Keratinocyte (primary cell): ENCODE measurements at regions not wholly inside any gene's neighbourhood (a gene's known extent, or its start where the extent isn't known, plus 50 kb on each side); places are given as distances from the start of the nearest gene placed in this dataset.

Source experiments
- DNase-seq: peaks from one replicate; pipeline ENCODE4 v3.0.0-alpha.2; 2011; ENCODE audit warnings: low read depth, missing footprints, low spot score
- FAIRE-seq: peaks from 2 replicates; lab custom pipeline; 2011; peaks lifted over from hg19 to GRCh38; lab: Jason Lieb, UNC
- H2AFZ ChIP-seq: 2 replicates; pipeline ENCODE4 v1.6.0; 2012; ENCODE audit warnings: low read length, control low read depth, inconsistent platforms; ENCODE audit not compliant: control insufficient read depth
- H3K27ac ChIP-seq: 2 replicates; pipeline ENCODE4 v1.5.1; 2011; ENCODE audit warnings: low read length; ENCODE audit not compliant: control insufficient read depth, insufficient read depth
- H3K27me3 ChIP-seq: 3 replicates; pipeline ENCODE4 v1.6.0; 2011; ENCODE audit warnings: low read length; ENCODE audit not compliant: control insufficient read depth, insufficient read depth; ENCODE audit errors: extremely low read depth
- H3K36me3 ChIP-seq, 2 experiments: 2 replicates in 1 of 2; 3 replicates in 1 of 2; pipeline ENCODE4 v1.5.1; 2011; ENCODE audit warnings: low read length in 2 of 2, mild to moderate bottlenecking in 1 of 2; ENCODE audit not compliant: control insufficient read depth in 2 of 2, insufficient read depth in 2 of 2; ENCODE audit errors: extremely low read depth in 1 of 2
- H3K4me1 ChIP-seq: 3 replicates; pipeline ENCODE4 v1.5.1; 2011; ENCODE audit warnings: low read length; ENCODE audit not compliant: control insufficient read depth, insufficient read depth; ENCODE audit errors: extremely low read depth
- H3K4me2 ChIP-seq: 3 replicates; pipeline ENCODE4 v1.6.0; 2011; ENCODE audit warnings: low read depth, low read length; ENCODE audit not compliant: control insufficient read depth, insufficient read depth; ENCODE audit errors: extremely low read depth
- H3K4me3 ChIP-seq, 3 experiments: fragments of 200-600 bp in 1 of 3; sonication (generic) in 1 of 3; 2 replicates in 2 of 3; 3 replicates in 1 of 3; pipeline ENCODE4 v1.5.1; 2011 to 2016; ENCODE audit warnings: low read length in 3 of 3, mild to moderate bottlenecking in 3 of 3, control low read depth in 2 of 3, inconsistent platforms in 1 of 3, low read depth in 1 of 3, mixed read lengths in 1 of 3, mixed run types in 1 of 3, moderate library complexity in 1 of 3; ENCODE audit not compliant: control insufficient read depth in 2 of 3, insufficient read depth in 2 of 3; ENCODE audit errors: extremely low read depth in 1 of 3
- H3K79me2 ChIP-seq: 2 replicates; pipeline ENCODE4 v1.6.0; 2012; ENCODE audit warnings: low read length; ENCODE audit not compliant: control insufficient read depth, insufficient read depth
- H3K9ac ChIP-seq: 3 replicates; pipeline ENCODE4 v1.6.0; 2011; ENCODE audit warnings: low read length; ENCODE audit not compliant: control insufficient read depth, insufficient read depth; ENCODE audit errors: extremely low read depth
- H3K9me1 ChIP-seq: 3 replicates; pipeline ENCODE4 v1.6.0; 2011; ENCODE audit warnings: low read length; ENCODE audit not compliant: control insufficient read depth, insufficient read depth; ENCODE audit errors: extremely low read depth
- H3K9me3 ChIP-seq: 2 replicates; pipeline ENCODE4 v1.5.1; 2012; ENCODE audit warnings: low read depth, low read length; ENCODE audit not compliant: control insufficient read depth
- H4K20me1 ChIP-seq: 3 replicates; pipeline ENCODE4 v1.6.0; 2011; ENCODE audit warnings: low read length; ENCODE audit not compliant: control insufficient read depth, insufficient read depth; ENCODE audit errors: extremely low read depth
- EZH2 ChIP-seq: IDR thresholded peaks from one replicate; pipeline ENCODE4 v1.6.1; 2012; ENCODE audit warnings: inconsistent platforms, mild to moderate bottlenecking, low read length, moderate library complexity
- dilution Hi-C: fragments of 300-500 bp; cut with MboI; formaldehyde crosslinking; loops from one replicate; pipeline ENCODE4 v1.7.0; 2020; ENCODE audit warnings: low sequenced_read_pairs; ENCODE audit not compliant: extremely low pct_ligation_motif_present
- TF ChIP-seq, protein P1 (sequence below), 3 experiments: IDR thresholded peaks in 1 of 3; conservative IDR thresholded peaks in 1 of 3; optimal IDR thresholded peaks in 1 of 3; 2 replicates in 2 of 3; 3 replicates in 1 of 3; pipeline versions ENCODE3 to v1.5.1; 2011; ENCODE audit warnings: low read length in 3 of 3, mild to moderate bottlenecking in 3 of 3, moderate library complexity in 2 of 3, control low read depth in 1 of 3, inconsistent platforms in 1 of 3; ENCODE audit not compliant: insufficient read depth in 2 of 3; ENCODE audit errors: extremely low read depth in 1 of 3

GRCh38 chr3:194860725-194861124, 175.0 kb downstream of the FAM43A start:
- Histone ChIP-seq H3K4me3 (no peak overlapping the region), H3K27me3 (peaks cover 8% of the 10 kb centered on the region), H3K4me1 (no peaks in the 10 kb centered on the region), H3K36me3 (no peaks in the 10 kb centered on the region), H3K9ac (no peak overlapping the region), H4K20me1 (no peaks in the 10 kb centered on the region), H3K9me1 (no peaks in the 10 kb centered on the region), H3K27ac (no peak overlapping the region), H3K9me3 (no peaks in the 10 kb centered on the region), H2AFZ (no peak overlapping the region), H3K4me2 (no peak overlapping the region), H3K79me2 (no peaks in the 10 kb centered on the region)
- FAIRE-seq, result no peak
- DNase-seq, result no peak
- dilution Hi-C loops, result no loop called here
- TF ChIP-seq, protein P1, sequence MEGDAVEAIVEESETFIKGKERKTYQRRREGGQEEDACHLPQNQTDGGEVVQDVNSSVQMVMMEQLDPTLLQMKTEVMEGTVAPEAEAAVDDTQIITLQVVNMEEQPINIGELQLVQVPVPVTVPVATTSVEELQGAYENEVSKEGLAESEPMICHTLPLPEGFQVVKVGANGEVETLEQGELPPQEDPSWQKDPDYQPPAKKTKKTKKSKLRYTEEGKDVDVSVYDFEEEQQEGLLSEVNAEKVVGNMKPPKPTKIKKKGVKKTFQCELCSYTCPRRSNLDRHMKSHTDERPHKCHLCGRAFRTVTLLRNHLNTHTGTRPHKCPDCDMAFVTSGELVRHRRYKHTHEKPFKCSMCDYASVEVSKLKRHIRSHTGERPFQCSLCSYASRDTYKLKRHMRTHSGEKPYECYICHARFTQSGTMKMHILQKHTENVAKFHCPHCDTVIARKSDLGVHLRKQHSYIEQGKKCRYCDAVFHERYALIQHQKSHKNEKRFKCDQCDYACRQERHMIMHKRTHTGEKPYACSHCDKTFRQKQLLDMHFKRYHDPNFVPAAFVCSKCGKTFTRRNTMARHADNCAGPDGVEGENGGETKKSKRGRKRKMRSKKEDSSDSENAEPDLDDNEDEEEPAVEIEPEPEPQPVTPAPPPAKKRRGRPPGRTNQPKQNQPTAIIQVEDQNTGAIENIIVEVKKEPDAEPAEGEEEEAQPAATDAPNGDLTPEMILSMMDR (optimal IDR thresholded peaks at IDR 0.05 in 1 of 3, IDR thresholded peaks at IDR 0.05 in 1 of 3, conservative IDR thresholded peaks at IDR 0.05 in 1 of 3; ENCODE audit: extremely low read depth in 1 of 3, insufficient read depth in 2 of 3, low read length in 3 of 3), result no peak

GRCh38 chr3:194861375-194861774, 175.7 kb downstream of the FAM43A start:
- Histone ChIP-seq H3K27ac (no peak overlapping the region), H2AFZ (no peak overlapping the region), H3K4me1 (no peaks in the 10 kb centered on the region), H3K36me3 (no peaks in the 10 kb centered on the region), H3K9me1 (no peaks in the 10 kb centered on the region), H3K9me3 (no peaks in the 10 kb centered on the region), H3K4me3 (no peak overlapping the region), H3K9ac (no peak overlapping the region), H3K4me2 (no peak overlapping the region), H4K20me1 (no peaks in the 10 kb centered on the region), H3K79me2 (no peaks in the 10 kb centered on the region), H3K27me3 (peaks cover 8% of the 10 kb centered on the region)
- dilution Hi-C loops, result no loop called here
- FAIRE-seq, result no peak
- DNase-seq, result no peak
- TF ChIP-seq EZH2, result no peak
- TF ChIP-seq, protein P1 (optimal IDR thresholded peaks at IDR 0.05 in 1 of 3, IDR thresholded peaks at IDR 0.05 in 1 of 3, conservative IDR thresholded peaks at IDR 0.05 in 1 of 3; ENCODE audit: extremely low read depth in 1 of 3, insufficient read depth in 2 of 3, low read length in 3 of 3), result no peak
